SK-N-SH (cell line): ENCODE measurements at regions not wholly inside any gene's neighbourhood (a gene's known extent, or its start where the extent isn't known, plus 50 kb on each side); places are given as distances from the start of the nearest gene placed in this dataset.

Experiments used
- CTCF ChIA-PET: fragments of 300-600, 350-600 bp; formaldehyde crosslinking; extraction: SDS; loops from one replicate; lab custom pipeline; 2021; lab: Yijun Ruan, JAX
- POLR2A ChIA-PET: fragments of 350-600 bp; sonication (Branson Sonifier 250); formaldehyde crosslinking; extraction: SDS; loops from one replicate; lab custom pipeline; 2020; ENCODE audit warnings: antibody characterized with exemption, inconsistent platforms; lab: Yijun Ruan, JAX
- DNase-seq: peaks from one replicate; pipeline ENCODE4 v3.0.0; 2012
- H2AFZ ChIP-seq: fragments of 200-600 bp; sonication (generic); 2 replicates; pipeline ENCODE4 v1.8.1; 2016; ENCODE audit warnings: antibody characterized with exemption, mild to moderate bottlenecking, low read depth
- H3F3A ChIP-seq: fragments of 200-600 bp; sonication (generic); replicated peaks from 2 replicates; pipeline ENCODE3; 2016; ENCODE audit warnings: antibody characterized with exemption, mild to moderate bottlenecking; ENCODE audit not compliant: insufficient read depth
- H3K27ac ChIP-seq, 2 experiments: fragments of 200-500 bp in 1 of 2; fragments of 200-600 bp in 1 of 2; sonication (Bioruptor generic) in 1 of 2; sonication (generic), shearing (Covaris generic) in 1 of 2; 2 replicates each; pipeline versions ENCODE4 v1.5.1 to v1.6.1; 2014 to 2016; ENCODE audit warnings: low read depth in 2 of 2, inconsistent platforms in 1 of 2, low read length in 1 of 2, mild to moderate bottlenecking in 1 of 2, mixed read lengths in 1 of 2
- H3K27me3 ChIP-seq: fragments of 200-600 bp; sonication (generic), shearing (Covaris generic); 2 replicates; pipeline ENCODE4 v1.6.1; 2016; ENCODE audit warnings: mixed run types; ENCODE audit not compliant: insufficient read depth
- H3K36me3 ChIP-seq, 2 experiments: fragments of 200-500 bp in 1 of 2; fragments of 200-600 bp in 1 of 2; sonication (Bioruptor generic) in 1 of 2; sonication (generic) in 1 of 2; replicated peaks in 1 of 2; 2 replicates each; pipeline versions ENCODE3 to v1.5.1; 2014 to 2016; ENCODE audit warnings: low read length in 1 of 2, mild to moderate bottlenecking in 1 of 2; ENCODE audit not compliant: insufficient read depth in 2 of 2, control insufficient read depth in 1 of 2
- H3K4me1 ChIP-seq, 2 experiments: fragments of 200-500 bp in 1 of 2; fragments of 200-600 bp in 1 of 2; sonication (Bioruptor generic) in 1 of 2; sonication (generic), shearing (Covaris generic) in 1 of 2; 2 replicates each; pipeline versions ENCODE4 v1.5.1 to v1.6.1; 2014 to 2016; ENCODE audit warnings: low read depth in 1 of 2, low read length in 1 of 2, mixed run types in 1 of 2; ENCODE audit not compliant: insufficient read depth in 2 of 2, control insufficient read depth in 1 of 2
- H3K4me2 ChIP-seq: fragments of 200-600 bp; sonication (generic), shearing (Covaris generic); 2 replicates; pipeline ENCODE4 v1.6.1; 2017; ENCODE audit warnings: mixed run types
- H3K4me3 ChIP-seq, 2 experiments: fragments of 200-500 bp in 1 of 2; fragments of 200-600 bp in 1 of 2; sonication (Bioruptor generic) in 1 of 2; sonication (generic), shearing (Covaris generic) in 1 of 2; 2 replicates each; pipeline versions ENCODE4 v1.5.1 to v1.8.1; 2014 to 2016; ENCODE audit warnings: low read depth in 2 of 2, inconsistent platforms in 1 of 2, low read length in 1 of 2, mild to moderate bottlenecking in 1 of 2, mixed read lengths in 1 of 2, moderate library complexity in 1 of 2
- H3K79me2 ChIP-seq: fragments of 200-600 bp; sonication (generic); 2 replicates; pipeline ENCODE4 v1.8.1; 2017; ENCODE audit warnings: mild to moderate bottlenecking; ENCODE audit not compliant: insufficient read depth
- H3K9ac ChIP-seq: fragments of 200-600 bp; sonication (generic); 2 replicates; pipeline ENCODE4 v1.6.1; 2017; ENCODE audit warnings: mixed run types
- H3K9me2 ChIP-seq: fragments of 200-600 bp; sonication (generic); 2 replicates; pipeline ENCODE4 v1.6.1; 2017; ENCODE audit warnings: mixed run types
- H3K9me3 ChIP-seq: fragments of 200-600 bp; sonication (generic); 2 replicates; pipeline ENCODE4 v1.6.1; 2017; ENCODE audit warnings: mixed run types, mild to moderate bottlenecking, moderate library complexity
- H4K20me1 ChIP-seq: fragments of 200-600 bp; sonication (generic); 2 replicates; pipeline ENCODE4 v1.6.1; 2017; ENCODE audit warnings: mild to moderate bottlenecking, mixed run types; ENCODE audit not compliant: insufficient read depth
- CHD2 ChIP-seq: fragments of 150-350 bp; IDR thresholded peaks from 2 replicates; pipeline ENCODE4 v1.6.1; 2018; ENCODE audit warnings: low read length; ENCODE audit not compliant: partially characterized antibody
- EP300 ChIP-seq, 2 experiments: IDR thresholded peaks; 2 replicates each; pipeline versions ENCODE4 v1.4.0 to v1.6.1; 2012; ENCODE audit warnings: borderline replicate concordance in 1 of 2, low read depth in 1 of 2, low read length in 1 of 2
- EZH2phosphoT487 ChIP-seq: fragments of 200-600 bp; sonication (generic); IDR thresholded peaks from 2 replicates; pipeline ENCODE4 v1.6.1; 2017; ENCODE audit warnings: low read depth, mixed run types, mild to moderate bottlenecking, antibody characterized with exemption, moderate library complexity, borderline replicate concordance
- FOSL2 ChIP-seq: IDR thresholded peaks from 2 replicates; pipeline ENCODE4 v1.4.0; 2012; ENCODE audit warnings: low read depth, mild to moderate bottlenecking, moderate library complexity, borderline replicate concordance
- FOXM1 ChIP-seq: IDR thresholded peaks from 2 replicates; pipeline ENCODE4 v1.4.0; 2012; ENCODE audit warnings: low read depth, mild to moderate bottlenecking
- MEF2A ChIP-seq: IDR thresholded peaks from 2 replicates; pipeline ENCODE4 v1.4.0; 2012; ENCODE audit warnings: low read depth, borderline replicate concordance
- MXI1 ChIP-seq: IDR thresholded peaks from 2 replicates; pipeline ENCODE4 v1.6.1; 2012; ENCODE audit warnings: mild to moderate bottlenecking, low read depth, low read length, improper control_type of control experiment
- RXRA ChIP-seq: IDR thresholded peaks from 2 replicates; pipeline ENCODE4 v1.4.0; 2012; ENCODE audit warnings: low read depth, mild to moderate bottlenecking, borderline replicate concordance
- TAF1 ChIP-seq: IDR thresholded peaks from 2 replicates; pipeline ENCODE4 v1.6.1; 2012; ENCODE audit warnings: low read depth, mild to moderate bottlenecking, low read length, moderate library complexity, borderline replicate concordance
- WGBS: methylation state at CpG from one replicate; pipeline ENCODE4 v1.1.6; 2017; ENCODE audit warnings: low lambda C conversion rate; 5-methylcytosine and 5-hydroxymethylcytosine counted together
- TF ChIP-seq, protein P1 (sequence below): fragments of 150-350 bp; IDR thresholded peaks from 2 replicates; pipeline ENCODE4 v1.6.1; 2017; ENCODE audit warnings: antibody characterized with exemption, low read length, low read depth, borderline replicate concordance
- TF ChIP-seq, protein P2 (sequence below): IDR thresholded peaks from 2 replicates; pipeline ENCODE4; 2012
- TF ChIP-seq, protein P3 (sequence below): IDR thresholded peaks from 2 replicates; pipeline ENCODE4 v1.4.0; 2012; ENCODE audit warnings: low read depth, borderline replicate concordance
- TF ChIP-seq, protein P4 (sequence below): fragments of 200-600 bp; sonication (generic); IDR thresholded peaks from 2 replicates; pipeline ENCODE4 v1.6.1; 2017; ENCODE audit warnings: antibody characterized with exemption, mild to moderate bottlenecking, moderate library complexity
- TF ChIP-seq, protein P5 (sequence below): fragments of 150-350 bp; IDR thresholded peaks from 2 replicates; pipeline ENCODE4 v1.6.1; 2016; ENCODE audit warnings: mild to moderate bottlenecking, low read depth, low read length
- TF ChIP-seq, protein P6 (sequence below): IDR thresholded peaks from 2 replicates; pipeline ENCODE4 v1.4.0; 2012; ENCODE audit warnings: low read depth

DNA sequence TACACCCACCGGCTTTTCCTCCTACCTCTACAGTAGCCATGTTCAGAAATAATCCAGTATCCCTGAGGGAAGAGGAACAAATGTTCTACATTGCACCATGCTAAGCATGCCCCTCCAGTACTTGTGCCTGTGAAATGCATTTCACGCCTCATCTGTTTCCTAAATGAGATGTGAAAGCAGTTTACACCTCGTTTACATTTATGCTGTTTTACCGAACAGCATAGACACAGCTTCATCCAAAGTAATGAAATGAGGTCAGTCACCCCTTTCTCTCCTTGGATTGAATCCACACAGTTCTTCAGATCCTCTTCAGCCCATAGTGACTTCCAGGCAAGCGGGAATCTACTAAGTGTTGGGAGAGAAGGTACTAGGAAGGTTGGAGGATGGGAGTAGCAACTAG is 514.3 kb downstream of the PDCD6IP start (continued):
- TF ChIP-seq, protein P1, sequence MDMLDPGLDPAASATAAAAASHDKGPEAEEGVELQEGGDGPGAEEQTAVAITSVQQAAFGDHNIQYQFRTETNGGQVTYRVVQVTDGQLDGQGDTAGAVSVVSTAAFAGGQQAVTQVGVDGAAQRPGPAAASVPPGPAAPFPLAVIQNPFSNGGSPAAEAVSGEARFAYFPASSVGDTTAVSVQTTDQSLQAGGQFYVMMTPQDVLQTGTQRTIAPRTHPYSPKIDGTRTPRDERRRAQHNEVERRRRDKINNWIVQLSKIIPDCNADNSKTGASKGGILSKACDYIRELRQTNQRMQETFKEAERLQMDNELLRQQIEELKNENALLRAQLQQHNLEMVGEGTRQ = no peak
- no peak for TF ChIP-seq EZH2phosphoT487
- TF ChIP-seq, protein P2, sequence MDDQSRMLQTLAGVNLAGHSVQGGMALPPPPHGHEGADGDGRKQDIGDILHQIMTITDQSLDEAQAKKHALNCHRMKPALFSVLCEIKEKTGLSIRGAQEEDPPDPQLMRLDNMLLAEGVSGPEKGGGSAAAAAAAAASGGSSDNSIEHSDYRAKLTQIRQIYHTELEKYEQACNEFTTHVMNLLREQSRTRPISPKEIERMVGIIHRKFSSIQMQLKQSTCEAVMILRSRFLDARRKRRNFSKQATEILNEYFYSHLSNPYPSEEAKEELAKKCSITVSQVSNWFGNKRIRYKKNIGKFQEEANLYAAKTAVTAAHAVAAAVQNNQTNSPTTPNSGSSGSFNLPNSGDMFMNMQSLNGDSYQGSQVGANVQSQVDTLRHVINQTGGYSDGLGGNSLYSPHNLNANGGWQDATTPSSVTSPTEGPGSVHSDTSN = no peak
- no peak for TF ChIP-seq EP300 (IDR thresholded peaks at IDR 0.05; ENCODE audit: borderline replicate concordance in 1 of 2, low read depth in 1 of 2, low read length in 1 of 2)
- TF ChIP-seq, protein P3, sequence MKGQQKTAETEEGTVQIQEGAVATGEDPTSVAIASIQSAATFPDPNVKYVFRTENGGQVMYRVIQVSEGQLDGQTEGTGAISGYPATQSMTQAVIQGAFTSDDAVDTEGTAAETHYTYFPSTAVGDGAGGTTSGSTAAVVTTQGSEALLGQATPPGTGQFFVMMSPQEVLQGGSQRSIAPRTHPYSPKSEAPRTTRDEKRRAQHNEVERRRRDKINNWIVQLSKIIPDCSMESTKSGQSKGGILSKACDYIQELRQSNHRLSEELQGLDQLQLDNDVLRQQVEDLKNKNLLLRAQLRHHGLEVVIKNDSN = no peak
- TF ChIP-seq, protein P4, sequence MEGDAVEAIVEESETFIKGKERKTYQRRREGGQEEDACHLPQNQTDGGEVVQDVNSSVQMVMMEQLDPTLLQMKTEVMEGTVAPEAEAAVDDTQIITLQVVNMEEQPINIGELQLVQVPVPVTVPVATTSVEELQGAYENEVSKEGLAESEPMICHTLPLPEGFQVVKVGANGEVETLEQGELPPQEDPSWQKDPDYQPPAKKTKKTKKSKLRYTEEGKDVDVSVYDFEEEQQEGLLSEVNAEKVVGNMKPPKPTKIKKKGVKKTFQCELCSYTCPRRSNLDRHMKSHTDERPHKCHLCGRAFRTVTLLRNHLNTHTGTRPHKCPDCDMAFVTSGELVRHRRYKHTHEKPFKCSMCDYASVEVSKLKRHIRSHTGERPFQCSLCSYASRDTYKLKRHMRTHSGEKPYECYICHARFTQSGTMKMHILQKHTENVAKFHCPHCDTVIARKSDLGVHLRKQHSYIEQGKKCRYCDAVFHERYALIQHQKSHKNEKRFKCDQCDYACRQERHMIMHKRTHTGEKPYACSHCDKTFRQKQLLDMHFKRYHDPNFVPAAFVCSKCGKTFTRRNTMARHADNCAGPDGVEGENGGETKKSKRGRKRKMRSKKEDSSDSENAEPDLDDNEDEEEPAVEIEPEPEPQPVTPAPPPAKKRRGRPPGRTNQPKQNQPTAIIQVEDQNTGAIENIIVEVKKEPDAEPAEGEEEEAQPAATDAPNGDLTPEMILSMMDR = no peak
- no peak for TF ChIP-seq RXRA

DNA sequence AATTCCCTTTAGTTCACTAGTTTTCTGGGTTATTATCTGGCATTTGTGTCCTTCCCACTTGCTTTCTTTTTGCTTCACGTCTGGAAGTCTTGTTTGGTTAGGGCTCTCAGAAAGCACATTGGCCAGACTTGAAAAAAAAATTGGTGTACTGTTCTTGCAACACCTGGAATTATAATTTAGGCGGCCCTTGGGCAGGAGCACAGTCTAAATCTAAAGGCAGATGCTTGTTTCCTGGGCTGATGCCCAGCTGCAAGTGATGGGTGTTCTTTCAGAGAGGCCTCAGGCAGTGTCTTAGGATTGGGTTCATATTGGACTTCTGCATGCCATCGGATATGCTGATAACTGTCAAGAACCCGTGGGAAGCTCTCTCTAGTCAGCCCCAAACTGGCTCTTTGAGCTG is 521.5 kb downstream of the PDCD6IP start:
- 0 out of 2 replicates have a peak, but pooled peaks cover 4% of the 10 kb centered on the region for H3K9me3 ChIP-seq
- no peak overlapping the region for H3K4me3 ChIP-seq
- WGBS = 0% methylated on average over 4 of the region's 4 CpGs
- H4K20me1 ChIP-seq = no peaks in the 10 kb centered on the region
- no peak overlapping the region for H2AFZ ChIP-seq
- H3K4me2 ChIP-seq = no peak overlapping the region
- POLR2A ChIA-PET = no interaction called here
- no peaks in the 10 kb centered on the region for H3K36me3 ChIP-seq
- no peaks in the 10 kb centered on the region for H3K4me1 ChIP-seq
- TF ChIP-seq, protein P5, sequence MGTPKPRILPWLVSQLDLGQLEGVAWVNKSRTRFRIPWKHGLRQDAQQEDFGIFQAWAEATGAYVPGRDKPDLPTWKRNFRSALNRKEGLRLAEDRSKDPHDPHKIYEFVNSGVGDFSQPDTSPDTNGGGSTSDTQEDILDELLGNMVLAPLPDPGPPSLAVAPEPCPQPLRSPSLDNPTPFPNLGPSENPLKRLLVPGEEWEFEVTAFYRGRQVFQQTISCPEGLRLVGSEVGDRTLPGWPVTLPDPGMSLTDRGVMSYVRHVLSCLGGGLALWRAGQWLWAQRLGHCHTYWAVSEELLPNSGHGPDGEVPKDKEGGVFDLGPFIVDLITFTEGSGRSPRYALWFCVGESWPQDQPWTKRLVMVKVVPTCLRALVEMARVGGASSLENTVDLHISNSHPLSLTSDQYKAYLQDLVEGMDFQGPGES = no peak
- TF ChIP-seq FOXM1 (no peak), FOSL2 (no peak), CHD2 (no peak), MXI1 (no peak), RXRA (no peak), EP300 (IDR thresholded peaks at IDR 0.05; ENCODE audit: borderline replicate concordance in 1 of 2, low read depth in 1 of 2, low read length in 1 of 2) (no peak), MEF2A (no peak), TAF1 (no peak)
- TF ChIP-seq, protein P6, sequence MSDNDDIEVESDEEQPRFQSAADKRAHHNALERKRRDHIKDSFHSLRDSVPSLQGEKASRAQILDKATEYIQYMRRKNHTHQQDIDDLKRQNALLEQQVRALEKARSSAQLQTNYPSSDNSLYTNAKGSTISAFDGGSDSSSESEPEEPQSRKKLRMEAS = no peak
- TF ChIP-seq, protein P2 = no peak
- CTCF ChIA-PET = no interaction called here
- H3F3A ChIP-seq = no peaks in the 10 kb centered on the region
- H3K9me2 ChIP-seq = no peaks in the 10 kb centered on the region
- H3K27ac ChIP-seq = no peak overlapping the region
- no peaks in the 10 kb centered on the region for H3K27me3 ChIP-seq
- no peak overlapping the region for H3K9ac ChIP-seq
- no peak for DNase-seq
- no peaks in the 10 kb centered on the region for H3K79me2 ChIP-seq
